Fibroblast of mammary gland (primary cell): ENCODE measurements at regions not wholly inside any gene's neighbourhood (a gene's known extent, or its start where the extent isn't known, plus 50 kb on each side); places are given as distances from the start of the nearest gene placed in this dataset.

Source experiments
- DNase-seq: peaks from one replicate; pipeline ENCODE4 v3.0.0-alpha.2; 2010; ENCODE audit warnings: low read depth
- H3K4me3 ChIP-seq: 2 replicates; pipeline ENCODE4 v1.5.1; 2011; ENCODE audit warnings: low read depth, mild to moderate bottlenecking, low read length, moderate library complexity; ENCODE audit not compliant: control insufficient read depth
- TF ChIP-seq, protein P1 (sequence below): conservative IDR thresholded peaks from 2 replicates; pipeline ENCODE4 v1.5.1; 2011; ENCODE audit warnings: low read depth, low read length, inconsistent platforms; ENCODE audit not compliant: control insufficient read depth, insufficient read depth

DNA sequence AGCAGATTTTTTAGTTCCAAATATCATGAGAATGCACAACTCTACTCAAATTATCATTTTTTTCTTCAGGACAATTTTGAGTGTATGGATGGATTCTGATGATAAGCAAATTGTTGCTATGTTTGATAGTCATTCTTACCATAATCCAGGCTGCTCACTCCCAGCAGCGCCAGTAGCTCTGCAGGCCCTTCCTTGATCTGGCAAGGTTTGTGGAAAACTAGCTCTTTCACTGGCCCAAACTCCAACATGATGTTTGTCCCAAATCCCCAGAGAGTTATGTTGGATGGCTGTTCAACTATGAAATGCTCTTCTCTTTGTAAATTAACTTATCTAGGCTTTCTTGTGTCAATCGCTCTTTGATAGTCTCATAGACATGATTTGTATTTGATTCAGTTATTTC, 933.7 kb downstream of the DNAJB9 start:
- H3K4me3 ChIP-seq = no peak overlapping the region
- TF ChIP-seq, protein P1, sequence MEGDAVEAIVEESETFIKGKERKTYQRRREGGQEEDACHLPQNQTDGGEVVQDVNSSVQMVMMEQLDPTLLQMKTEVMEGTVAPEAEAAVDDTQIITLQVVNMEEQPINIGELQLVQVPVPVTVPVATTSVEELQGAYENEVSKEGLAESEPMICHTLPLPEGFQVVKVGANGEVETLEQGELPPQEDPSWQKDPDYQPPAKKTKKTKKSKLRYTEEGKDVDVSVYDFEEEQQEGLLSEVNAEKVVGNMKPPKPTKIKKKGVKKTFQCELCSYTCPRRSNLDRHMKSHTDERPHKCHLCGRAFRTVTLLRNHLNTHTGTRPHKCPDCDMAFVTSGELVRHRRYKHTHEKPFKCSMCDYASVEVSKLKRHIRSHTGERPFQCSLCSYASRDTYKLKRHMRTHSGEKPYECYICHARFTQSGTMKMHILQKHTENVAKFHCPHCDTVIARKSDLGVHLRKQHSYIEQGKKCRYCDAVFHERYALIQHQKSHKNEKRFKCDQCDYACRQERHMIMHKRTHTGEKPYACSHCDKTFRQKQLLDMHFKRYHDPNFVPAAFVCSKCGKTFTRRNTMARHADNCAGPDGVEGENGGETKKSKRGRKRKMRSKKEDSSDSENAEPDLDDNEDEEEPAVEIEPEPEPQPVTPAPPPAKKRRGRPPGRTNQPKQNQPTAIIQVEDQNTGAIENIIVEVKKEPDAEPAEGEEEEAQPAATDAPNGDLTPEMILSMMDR = no peak
- no peak for DNase-seq

DNA sequence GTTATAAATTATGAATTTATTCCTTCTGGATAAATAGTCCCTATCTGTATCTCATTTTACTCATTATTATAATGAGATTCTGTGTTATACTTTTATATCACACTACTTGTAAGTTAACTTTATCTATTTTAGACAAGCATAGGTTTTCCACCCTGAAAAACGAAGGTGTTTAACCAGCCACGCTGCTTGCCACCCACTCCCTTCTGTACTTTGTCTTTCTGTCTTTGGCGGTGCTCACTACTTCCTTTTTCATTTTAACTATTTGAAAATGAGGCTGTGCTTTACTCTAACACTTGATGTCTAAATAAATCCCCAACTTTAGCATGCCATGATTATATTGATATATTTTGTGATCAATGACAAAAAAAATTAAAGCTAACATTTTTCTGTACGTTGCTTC, 952.9 kb downstream of the DNAJB9 start:
- no peak overlapping the region for H3K4me3 ChIP-seq
- DNase-seq = no peak
- TF ChIP-seq, protein P1 = no peak

DNA sequence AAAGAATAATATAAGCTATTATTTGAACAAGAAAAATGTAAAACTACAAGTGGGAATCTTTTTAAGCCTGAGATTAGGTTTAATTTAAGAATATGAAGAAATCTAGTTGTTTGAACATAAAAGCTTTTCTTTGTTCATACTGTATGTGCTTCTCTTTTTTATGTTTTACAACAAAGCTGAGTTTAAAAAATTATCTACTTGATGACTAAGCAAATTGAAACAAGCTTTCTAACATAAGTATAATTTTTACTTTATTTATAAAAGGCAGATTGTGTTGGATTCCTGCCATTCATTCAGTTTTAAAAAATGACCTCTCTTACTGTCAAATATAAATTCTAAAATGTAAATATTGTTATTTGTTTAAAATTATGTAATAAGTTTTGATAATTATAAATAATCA, 958.2 kb downstream of the DNAJB9 start:
- DNase-seq = no peak
- TF ChIP-seq, protein P1 = no peak
- H3K4me3 ChIP-seq = no peak overlapping the region

DNA sequence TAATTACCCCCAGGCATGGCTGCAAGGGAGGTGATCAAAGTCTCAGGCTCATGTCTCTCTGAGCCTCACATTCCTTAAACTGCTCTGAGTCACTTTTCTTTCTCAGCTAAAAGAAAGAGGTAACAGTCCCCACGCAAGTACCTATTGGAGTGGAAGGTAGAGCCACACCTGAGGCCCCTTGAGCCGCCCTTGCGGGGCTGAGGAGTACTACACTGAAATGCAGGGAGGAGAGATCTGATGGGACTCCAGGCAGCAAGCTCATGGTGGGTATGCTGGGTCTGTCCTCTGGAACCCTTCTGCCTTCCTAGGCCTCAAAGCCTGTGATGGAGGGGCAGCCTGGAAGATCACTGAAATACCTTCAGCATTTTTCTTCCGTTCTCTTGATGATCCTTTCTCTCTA, 960.0 kb downstream of the DNAJB9 start:
- DNase-seq = no peak
- H3K4me3 ChIP-seq = no peak overlapping the region
- TF ChIP-seq, protein P1 = no peak

DNA sequence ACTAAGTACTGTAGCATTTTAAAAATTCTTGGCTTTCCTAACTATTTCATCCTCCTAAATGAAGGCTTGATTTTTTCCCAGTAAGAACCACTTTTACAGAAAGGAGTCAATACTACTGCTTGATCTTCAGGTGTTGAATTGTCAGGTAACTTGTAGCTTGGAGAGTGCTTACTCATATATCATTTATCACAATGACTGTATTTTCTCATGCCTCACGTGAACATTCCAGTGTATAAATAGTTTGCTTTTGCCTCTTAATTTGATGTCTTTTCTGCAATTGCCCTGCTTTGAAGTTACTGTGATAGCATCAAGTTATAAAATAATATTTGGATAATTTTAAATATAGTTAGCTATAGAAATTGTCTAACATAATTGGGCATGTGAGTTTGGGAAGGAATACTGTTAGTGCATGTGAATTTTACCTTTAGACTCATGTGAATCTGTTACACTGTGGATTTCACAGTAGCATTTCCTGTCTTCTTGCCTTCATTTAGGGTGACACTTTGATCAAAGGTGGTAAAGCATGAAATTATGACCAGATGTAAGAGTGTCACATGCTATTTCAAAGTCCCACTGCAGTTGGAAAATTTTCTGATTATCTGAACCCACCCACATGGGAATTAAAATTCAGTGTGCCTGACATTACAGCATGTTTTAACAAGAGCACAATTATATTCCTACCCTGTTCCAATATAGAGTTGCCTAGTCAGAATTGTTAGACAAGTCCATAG, 962.8 kb downstream of the DNAJB9 start:
- DNase-seq = no peak
- TF ChIP-seq, protein P1 = no peak
- no peak overlapping the region for H3K4me3 ChIP-seq

DNA sequence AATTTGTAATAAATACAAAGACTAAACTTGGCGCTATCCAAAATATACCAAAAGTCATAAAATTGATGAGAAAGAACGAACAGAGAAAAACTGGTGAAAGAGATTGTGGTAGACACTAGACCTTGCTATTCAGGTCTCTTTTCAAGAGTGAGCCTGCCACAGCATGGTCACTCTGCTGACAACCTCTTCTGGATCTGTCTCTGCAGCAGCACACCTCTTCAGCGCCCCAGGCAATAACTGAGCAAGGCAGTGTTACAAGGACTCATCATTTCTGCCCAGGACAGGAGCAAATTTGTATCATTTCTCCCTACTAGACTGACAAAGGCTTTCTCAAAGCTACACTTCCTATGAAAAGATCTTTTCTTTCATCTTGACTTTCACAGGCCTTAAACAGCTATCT, 976.0 kb downstream of the DNAJB9 start:
- no peak overlapping the region for H3K4me3 ChIP-seq
- no peak for DNase-seq
- TF ChIP-seq, protein P1 = no peak
